Kidney epithelial cell (primary cell): ENCODE measurements at regions not wholly inside any gene's neighbourhood (a gene's known extent, or its start where the extent isn't known, plus 50 kb on each side); places are given as distances from the start of the nearest gene placed in this dataset.
"Not testable (repeated sequence)": the region's sequence is repeated elsewhere in the genome, so short reads cannot be mapped to it uniquely, and the experiment has no call there.

Source experiments
- DNase-seq: peaks from one replicate; pipeline ENCODE4 v3.0.0-alpha.2; 2010; ENCODE audit warnings: low read depth
- H3K27me3 ChIP-seq: 2 replicates; pipeline ENCODE4 v1.6.0; 2011; ENCODE audit warnings: low read length; ENCODE audit not compliant: control insufficient read depth, insufficient read depth
- H3K36me3 ChIP-seq: 2 replicates; pipeline ENCODE4 v1.5.1; 2011; ENCODE audit warnings: low read length; ENCODE audit not compliant: control insufficient read depth, insufficient read depth
- H3K4me3 ChIP-seq: 2 replicates; pipeline ENCODE4 v1.5.1; 2011; ENCODE audit warnings: low read depth, mild to moderate bottlenecking, control low read depth, low read length
- TF ChIP-seq, protein P1 (sequence below): IDR thresholded peaks from 2 replicates; pipeline ENCODE4 v1.5.1; 2011; ENCODE audit warnings: mild to moderate bottlenecking, moderate library complexity, low read length, control low read depth, inconsistent platforms; ENCODE audit not compliant: insufficient read depth, poor library complexity, severe bottlenecking

DNA sequence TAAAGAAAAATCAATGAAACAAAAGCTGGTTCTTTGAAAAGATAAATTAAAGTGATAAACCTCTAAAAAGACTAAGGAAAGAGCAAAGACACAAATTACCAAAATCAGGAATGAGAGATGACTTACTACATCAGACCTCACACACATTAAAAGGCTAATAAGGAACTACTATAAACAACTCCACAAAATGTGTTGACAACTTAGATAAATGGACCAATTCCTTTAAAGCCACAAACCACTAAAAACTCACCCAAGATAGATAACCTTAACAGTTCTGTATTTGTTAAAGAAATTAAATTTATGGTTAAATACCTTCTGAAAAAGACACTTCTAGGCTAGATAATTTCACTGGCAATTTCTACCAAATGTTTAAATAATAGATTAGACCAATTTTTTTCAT lies 170.4 kb downstream of the SMAD6 start:
- H3K36me3 ChIP-seq = no peaks in the 10 kb centered on the region
- no peaks in the 10 kb centered on the region for H3K27me3 ChIP-seq
- no peak for DNase-seq
- TF ChIP-seq, protein P1, sequence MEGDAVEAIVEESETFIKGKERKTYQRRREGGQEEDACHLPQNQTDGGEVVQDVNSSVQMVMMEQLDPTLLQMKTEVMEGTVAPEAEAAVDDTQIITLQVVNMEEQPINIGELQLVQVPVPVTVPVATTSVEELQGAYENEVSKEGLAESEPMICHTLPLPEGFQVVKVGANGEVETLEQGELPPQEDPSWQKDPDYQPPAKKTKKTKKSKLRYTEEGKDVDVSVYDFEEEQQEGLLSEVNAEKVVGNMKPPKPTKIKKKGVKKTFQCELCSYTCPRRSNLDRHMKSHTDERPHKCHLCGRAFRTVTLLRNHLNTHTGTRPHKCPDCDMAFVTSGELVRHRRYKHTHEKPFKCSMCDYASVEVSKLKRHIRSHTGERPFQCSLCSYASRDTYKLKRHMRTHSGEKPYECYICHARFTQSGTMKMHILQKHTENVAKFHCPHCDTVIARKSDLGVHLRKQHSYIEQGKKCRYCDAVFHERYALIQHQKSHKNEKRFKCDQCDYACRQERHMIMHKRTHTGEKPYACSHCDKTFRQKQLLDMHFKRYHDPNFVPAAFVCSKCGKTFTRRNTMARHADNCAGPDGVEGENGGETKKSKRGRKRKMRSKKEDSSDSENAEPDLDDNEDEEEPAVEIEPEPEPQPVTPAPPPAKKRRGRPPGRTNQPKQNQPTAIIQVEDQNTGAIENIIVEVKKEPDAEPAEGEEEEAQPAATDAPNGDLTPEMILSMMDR = no peak
- H3K4me3 ChIP-seq = no peak overlapping the region

DNA sequence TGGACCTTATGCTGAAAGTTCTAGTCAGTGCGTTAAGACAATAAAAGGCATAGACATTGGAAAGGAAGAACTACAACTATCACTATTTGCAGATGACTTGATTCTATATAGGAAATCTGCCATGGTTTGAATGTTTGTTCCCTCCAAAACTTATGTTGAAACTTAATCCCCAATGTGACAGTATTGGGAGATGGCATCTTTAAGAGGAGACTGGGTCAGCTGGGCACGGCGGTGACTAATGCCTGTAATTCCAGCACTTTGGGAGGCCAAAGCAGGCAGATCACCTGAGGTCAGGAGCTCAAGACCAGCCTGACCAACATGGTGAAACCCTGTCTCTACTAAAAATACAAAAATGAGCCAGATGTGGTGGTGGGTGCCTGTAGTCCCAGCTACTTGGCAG lies 171.3 kb downstream of the SMAD6 start:
- H3K4me3 ChIP-seq, DNase-seq, H3K36me3 ChIP-seq, H3K27me3 ChIP-seq: not testable (repeated sequence)

DNA sequence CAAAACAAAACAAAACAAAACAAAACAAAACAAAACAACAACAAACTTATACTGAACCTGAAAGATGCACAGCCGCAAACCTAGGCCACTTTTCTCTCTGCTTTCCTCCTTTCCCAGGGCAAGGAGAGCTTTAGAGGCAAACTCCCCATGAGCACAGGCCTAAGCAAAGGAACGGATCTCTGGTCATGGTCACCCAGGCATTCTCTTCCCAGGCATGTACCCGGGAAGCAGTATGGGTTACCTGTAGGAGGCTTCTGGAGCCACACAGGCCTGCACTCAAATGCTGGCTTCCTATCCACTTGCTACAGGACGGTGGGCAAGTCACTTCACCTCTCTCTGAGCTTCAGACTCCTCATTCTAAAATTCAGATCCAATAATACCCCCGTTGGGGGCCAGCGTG lies 171.8 kb downstream of the SMAD6 start:
- TF ChIP-seq, protein P1 = no peak
- no peaks in the 10 kb centered on the region for H3K27me3 ChIP-seq
- H3K36me3 ChIP-seq = no peaks in the 10 kb centered on the region
- H3K4me3 ChIP-seq = no peak overlapping the region
- DNase-seq = no peak

DNA sequence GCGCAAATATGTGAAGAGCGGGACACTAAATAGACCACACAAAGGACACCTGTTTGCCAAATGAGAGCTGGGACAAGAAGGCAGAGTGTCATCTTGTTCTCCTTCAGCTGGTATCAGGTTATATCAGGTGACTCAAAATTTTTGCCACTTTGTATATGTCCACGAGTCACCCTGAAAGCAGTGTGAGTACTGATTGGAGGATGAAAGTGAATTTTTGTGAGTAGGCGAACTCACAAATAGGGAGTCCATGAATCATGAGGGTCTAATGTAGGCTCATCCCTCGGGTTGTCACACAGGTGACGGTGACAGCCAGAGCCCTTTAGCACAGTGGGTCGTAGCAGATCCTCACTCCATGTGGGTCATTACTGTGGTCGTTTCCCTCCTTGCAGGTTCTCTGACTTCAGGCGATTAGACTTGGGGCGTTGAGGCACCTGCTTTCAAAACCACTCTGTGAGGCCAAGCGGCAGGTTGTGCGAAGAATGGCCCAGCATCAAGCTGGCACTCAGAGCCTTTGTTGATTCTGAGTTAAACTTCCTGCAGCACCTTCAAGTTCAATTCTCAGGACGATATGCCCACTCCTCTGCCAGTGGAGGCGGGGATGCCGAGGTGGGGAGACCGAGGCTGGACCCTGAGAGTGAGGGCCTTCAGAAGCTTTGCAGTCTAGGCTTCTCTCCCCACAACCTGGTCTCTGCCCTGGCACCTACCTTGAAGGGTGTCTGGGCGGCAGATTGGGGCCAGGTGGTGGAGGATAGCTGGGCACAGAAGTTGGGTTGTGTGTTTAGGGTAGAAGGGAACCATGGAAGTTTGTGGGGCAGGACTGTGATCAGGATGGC lies 173.8 kb downstream of the SMAD6 start:
- Histone ChIP-seq H3K27me3 (no peaks in the 10 kb centered on the region), H3K4me3 (no peak overlapping the region), H3K36me3 (no peaks in the 10 kb centered on the region)
- no peak for DNase-seq
- TF ChIP-seq, protein P1 = no peak

DNA sequence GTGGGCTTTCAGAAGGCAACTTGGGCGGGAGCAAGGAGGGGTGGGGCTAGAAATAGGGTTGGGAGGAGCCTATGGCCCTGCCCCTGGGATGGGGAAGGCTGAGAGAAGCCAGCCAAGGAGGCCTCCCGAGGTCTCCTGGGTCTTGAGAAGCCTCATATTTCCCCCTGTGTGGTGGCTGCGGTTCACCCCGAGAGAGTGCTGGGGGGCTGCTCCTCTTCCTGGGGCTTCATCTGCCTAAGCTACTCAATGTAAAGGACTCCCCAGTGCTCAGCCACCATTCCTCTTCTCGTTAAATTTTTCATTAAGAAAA lies 174.3 kb downstream of the SMAD6 start:
- TF ChIP-seq, protein P1 = no peak
- H3K36me3 ChIP-seq = no peaks in the 10 kb centered on the region
- no peak for DNase-seq
- no peaks in the 10 kb centered on the region for H3K27me3 ChIP-seq
- no peak overlapping the region for H3K4me3 ChIP-seq

DNA sequence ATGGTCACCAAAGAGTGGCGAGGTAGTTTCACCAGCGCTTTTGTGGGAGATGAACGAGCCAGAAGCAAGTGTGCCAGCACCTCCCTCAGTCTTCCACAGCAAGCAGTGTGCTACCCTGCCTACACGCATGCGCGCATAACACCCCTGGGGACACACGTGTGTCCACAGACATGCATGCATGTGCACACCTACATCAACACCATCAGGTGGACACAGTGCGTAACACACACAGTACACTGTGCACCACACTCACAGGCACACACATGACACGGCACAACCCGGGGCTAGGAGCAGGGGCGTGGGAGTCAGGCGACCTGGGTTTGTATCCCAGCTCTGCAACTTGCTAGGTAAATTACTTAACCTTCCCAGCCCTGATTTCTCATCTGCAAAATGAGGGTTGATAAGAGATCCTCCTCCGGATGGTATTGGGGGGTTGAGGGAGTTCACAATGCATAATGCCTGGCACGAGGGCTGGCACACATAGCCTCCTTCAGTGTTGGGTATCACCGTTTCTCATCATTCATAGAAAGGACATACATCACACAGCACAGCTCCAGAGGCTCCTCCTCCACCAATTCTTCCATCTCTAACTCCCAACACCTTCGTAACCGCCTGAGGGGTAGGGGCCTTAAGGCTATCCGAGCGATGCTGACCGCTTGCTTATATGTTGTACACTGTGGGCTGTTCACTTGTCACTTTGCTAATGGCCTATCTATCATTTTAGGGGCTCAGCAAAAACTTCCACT lies 174.9 kb downstream of the SMAD6 start:
- no peaks in the 10 kb centered on the region for H3K27me3 ChIP-seq
- TF ChIP-seq, protein P1 = no peak
- no peak for DNase-seq
- H3K4me3 ChIP-seq = no peak overlapping the region
- H3K36me3 ChIP-seq = no peaks in the 10 kb centered on the region
